H1 (cell line): ENCODE measurements at regions not wholly inside any gene's neighbourhood (a gene's known extent, or its start where the extent isn't known, plus 50 kb on each side); places are given as distances from the start of the nearest gene placed in this dataset.

Experiments used
- CTCF ChIA-PET: fragments of 300-600 bp; sonication (Branson Sonifier 250); formaldehyde crosslinking; loops from one replicate; lab custom pipeline; 2021; ENCODE audit not compliant: partially characterized antibody; lab: Charles Lee
- POLR2A ChIA-PET: fragments of 300-600 bp; sonication (Branson Sonifier 250); formaldehyde crosslinking; loops from one replicate; lab custom pipeline; 2021; ENCODE audit warnings: inconsistent platforms; ENCODE audit not compliant: partially characterized antibody; lab: Charles Lee
- DNase-seq, 2 experiments: peaks; one replicate each; pipeline versions ENCODE4 v3.0.0 to v3.0.0-alpha.2; 2010 to 2022; ENCODE audit warnings: low spot score in 2 of 2, low read depth in 1 of 2, mixed read lengths in 1 of 2
- FAIRE-seq: peaks from 2 replicates; lab custom pipeline; 2011; peaks lifted over from hg19 to GRCh38; lab: Jason Lieb, UNC
- H2AFZ ChIP-seq: 2 replicates; pipeline ENCODE4 v1.8.1; 2012; ENCODE audit warnings: low read length, inconsistent platforms
- H2AK5ac ChIP-seq: 2 replicates; pipeline ENCODE4 v1.6.1; 2013; ENCODE audit warnings: low read depth, low read length
- H2BK120ac ChIP-seq: replicated peaks from 2 replicates; pipeline ENCODE3; 2013; ENCODE audit warnings: low read depth, low read length, inconsistent platforms
- H2BK12ac ChIP-seq: 2 replicates; pipeline ENCODE4 v1.6.1; 2013; ENCODE audit warnings: low read depth, low read length
- H2BK15ac ChIP-seq: 2 replicates; pipeline ENCODE4 v1.6.1; 2013; ENCODE audit warnings: low read length
- H2BK20ac ChIP-seq: 2 replicates; pipeline ENCODE4 v1.6.1; 2013; ENCODE audit warnings: low read length
- H2BK5ac ChIP-seq: 2 replicates; pipeline ENCODE4 v1.6.1; 2013; ENCODE audit warnings: low read depth, low read length
- H3K14ac ChIP-seq: 2 replicates; pipeline ENCODE4 v1.6.1; 2013; ENCODE audit warnings: inconsistent platforms; ENCODE audit not compliant: insufficient read length
- H3K18ac ChIP-seq: 2 replicates; pipeline ENCODE4 v1.6.1; 2013; ENCODE audit warnings: low read length; ENCODE audit errors: extremely low read depth
- H3K23ac ChIP-seq: 2 replicates; pipeline ENCODE4 v1.6.1; 2013; ENCODE audit warnings: inconsistent platforms; ENCODE audit not compliant: insufficient read length
- H3K23me2 ChIP-seq: 2 replicates; pipeline ENCODE4 v1.6.1; 2013; ENCODE audit warnings: low read depth, low read length
- H3K27ac ChIP-seq: 2 replicates; pipeline ENCODE4 v1.6.1; 2011; ENCODE audit warnings: low read depth, low read length, inconsistent platforms
- H3K27me3 ChIP-seq, 4 experiments: replicated peaks in 1 of 4; 1 replicate in 1 of 4; 2 replicates in 3 of 4; pipeline versions ENCODE4 v1.6.1 to v1.8.1; 2011 to 2013; ENCODE audit warnings: low read length in 3 of 4, mild to moderate bottlenecking in 3 of 4, inconsistent platforms in 2 of 4, mixed read lengths in 2 of 4, moderate library complexity in 1 of 4; ENCODE audit not compliant: control insufficient read depth in 3 of 4, insufficient read depth in 3 of 4; ENCODE audit errors: extremely low read depth in 1 of 4
- H3K36me3 ChIP-seq, 4 experiments: 2 replicates each; pipeline versions ENCODE4 v1.6.1 to v1.8.1; 2011 to 2013; ENCODE audit warnings: mild to moderate bottlenecking in 4 of 4, low read length in 3 of 4, moderate library complexity in 2 of 4, control low read depth in 1 of 4, inconsistent platforms in 1 of 4; ENCODE audit not compliant: insufficient read depth in 4 of 4, control insufficient read depth in 2 of 4
- H3K4ac ChIP-seq: replicated peaks from 2 replicates; pipeline ENCODE3; 2013; ENCODE audit warnings: low read length, low read depth, mixed read lengths, inconsistent platforms; ENCODE audit not compliant: insufficient read length
- H3K4me1 ChIP-seq, 4 experiments: replicated peaks in 1 of 4; 1 replicate in 1 of 4; 2 replicates in 3 of 4; pipeline versions ENCODE4 v1.6.1 to v1.8.1; 2011 to 2013; ENCODE audit warnings: low read length in 3 of 4, inconsistent platforms in 2 of 4, mixed read lengths in 1 of 4; ENCODE audit not compliant: insufficient read depth in 4 of 4, control insufficient read depth in 3 of 4
- H3K4me2 ChIP-seq, 2 experiments: 2 replicates each; pipeline versions ENCODE4 v1.6.1 to v1.8.1; 2011 to 2013; ENCODE audit warnings: low read depth in 2 of 2, low read length in 2 of 2, control low read depth in 1 of 2, inconsistent platforms in 1 of 2, mild to moderate bottlenecking in 1 of 2; ENCODE audit not compliant: insufficient read depth in 1 of 2
- H3K4me3 ChIP-seq, 4 experiments: fragments of 200-600, 300-600 bp in 1 of 4; sonication (generic), shearing (Covaris generic), sonication (Bioruptor Twin) in 1 of 4; 2 replicates each; pipeline versions ENCODE4 v1.5.1 to v1.8.1; 2011 to 2016; ENCODE audit warnings: low read length in 4 of 4, low read depth in 3 of 4, control low read depth in 2 of 4, inconsistent platforms in 2 of 4, mild to moderate bottlenecking in 2 of 4, mixed read lengths in 1 of 4, moderate library complexity in 1 of 4; ENCODE audit not compliant: insufficient read depth in 2 of 4; ENCODE audit errors: extremely low read depth in 1 of 4
- H3K56ac ChIP-seq: replicated peaks from 2 replicates; pipeline ENCODE3; 2013; ENCODE audit warnings: low read depth, mild to moderate bottlenecking, mixed read lengths, low read length, inconsistent platforms; ENCODE audit not compliant: insufficient read length
- H3K79me1 ChIP-seq: 2 replicates; pipeline ENCODE4 v1.6.1; 2013; ENCODE audit warnings: low read depth, low read length, control low read depth
- H3K79me2 ChIP-seq, 2 experiments: 2 replicates each; pipeline versions ENCODE4 v1.6.1 to v1.8.1; 2012 to 2013; ENCODE audit warnings: low read length in 2 of 2, mild to moderate bottlenecking in 2 of 2, inconsistent platforms in 1 of 2; ENCODE audit not compliant: insufficient read depth in 2 of 2, control insufficient read depth in 1 of 2
- H3K9ac ChIP-seq, 4 experiments: replicated peaks in 1 of 4; 1 replicate in 1 of 4; 2 replicates in 3 of 4; pipeline versions ENCODE4 v1.6.1 to v1.8.1; 2011 to 2013; ENCODE audit warnings: low read depth in 3 of 4, low read length in 3 of 4, control low read depth in 2 of 4, mild to moderate bottlenecking in 2 of 4, moderate library complexity in 2 of 4, inconsistent platforms in 1 of 4; ENCODE audit errors: extremely low read depth in 1 of 4
- H3K9me3 ChIP-seq, 2 experiments: 2 replicates each; pipeline versions ENCODE4 v1.6.1 to v1.8.1; 2012 to 2013; ENCODE audit warnings: mild to moderate bottlenecking in 2 of 2, moderate library complexity in 2 of 2, control low read depth in 1 of 2, inconsistent platforms in 1 of 2, low read depth in 1 of 2, low read length in 1 of 2, mixed read lengths in 1 of 2; ENCODE audit not compliant: insufficient read depth in 2 of 2
- H4K20me1 ChIP-seq, 2 experiments: replicated peaks in 1 of 2; 2 replicates each; pipeline versions ENCODE3 to v1.8.1; 2011 to 2013; ENCODE audit warnings: inconsistent platforms in 2 of 2, low read length in 2 of 2, mild to moderate bottlenecking in 1 of 2; ENCODE audit not compliant: insufficient read depth in 2 of 2, control insufficient read depth in 1 of 2
- H4K5ac ChIP-seq: 2 replicates; pipeline ENCODE4 v1.6.1; 2013; ENCODE audit warnings: low read length, low read depth, mixed read lengths, inconsistent platforms; ENCODE audit not compliant: insufficient read length
- H4K8ac ChIP-seq: 2 replicates; pipeline ENCODE4 v1.8.0; 2013; ENCODE audit warnings: mild to moderate bottlenecking, moderate library complexity, low read length, inconsistent platforms; ENCODE audit not compliant: insufficient read depth; ENCODE audit errors: extremely low read depth
- H4K91ac ChIP-seq: replicated peaks from 2 replicates; pipeline ENCODE3; 2013; ENCODE audit warnings: low read length, mixed read lengths, inconsistent platforms; ENCODE audit not compliant: insufficient read length
- BACH1 ChIP-seq: IDR thresholded peaks from 2 replicates; pipeline ENCODE4 v1.6.1; 2012; ENCODE audit warnings: low read length, improper control_type of control experiment
- BCL11A ChIP-seq, 2 experiments: IDR thresholded peaks; one replicate each; pipeline ENCODE4 v1.6.1; 2011; ENCODE audit warnings: low read depth in 2 of 2, low read length in 2 of 2, mild to moderate bottlenecking in 2 of 2
- BRCA1 ChIP-seq: IDR thresholded peaks from 2 replicates; pipeline ENCODE4 v1.6.1; 2012; ENCODE audit warnings: low read depth, low read length, improper control_type of control experiment
- CREB1 ChIP-seq: IDR thresholded peaks from 2 replicates; pipeline ENCODE4 v1.6.1; 2012; ENCODE audit warnings: inconsistent platforms
- E2F6 ChIP-seq: IDR thresholded peaks from 2 replicates; pipeline ENCODE4 v1.6.1; 2012; ENCODE audit warnings: inconsistent platforms
- EP300 ChIP-seq, 2 experiments: IDR thresholded peaks; 1 replicate in 1 of 2; 2 replicates in 1 of 2; pipeline ENCODE4 v1.6.1; 2011 to 2012; ENCODE audit warnings: low read depth in 2 of 2, low read length in 2 of 2, mild to moderate bottlenecking in 2 of 2, borderline replicate concordance in 1 of 2, inconsistent platforms in 1 of 2, moderate library complexity in 1 of 2
- KDM5A ChIP-seq: fragments of 200-600 bp; IDR thresholded peaks from 2 replicates; pipeline ENCODE4 v1.7.1; 2012; ENCODE audit warnings: mild to moderate bottlenecking, low read length, inconsistent platforms, mixed read lengths
- POLR2AphosphoS5 ChIP-seq: IDR thresholded peaks from 2 replicates; pipeline ENCODE4 v1.6.1; 2011; ENCODE audit warnings: low read depth, low read length
- RAD21 ChIP-seq, 2 experiments: IDR thresholded peaks in 1 of 2; conservative IDR thresholded peaks in 1 of 2; 2 replicates each; pipeline ENCODE4 v1.6.1; 2011; ENCODE audit warnings: low read depth in 2 of 2, low read length in 2 of 2, improper control_type of control experiment in 1 of 2, inconsistent platforms in 1 of 2, mild to moderate bottlenecking in 1 of 2, moderate library complexity in 1 of 2
- RBBP5 ChIP-seq: IDR thresholded peaks from 2 replicates; pipeline ENCODE4 v1.7.1; 2012; ENCODE audit warnings: low read depth, mild to moderate bottlenecking, inconsistent platforms, low read length, moderate library complexity, borderline replicate concordance
- TAF1 ChIP-seq: IDR thresholded peaks from 2 replicates; pipeline ENCODE4 v1.6.1; 2011; ENCODE audit warnings: mild to moderate bottlenecking, low read depth, low read length
- TEAD4 ChIP-seq: IDR thresholded peaks from 2 replicates; pipeline ENCODE4 v1.6.1; 2012; ENCODE audit warnings: low read depth, low read length, inconsistent platforms, mixed read lengths
- WGBS, 2 experiments: shearing (Covaris generic) in 1 of 2; methylation state at CpG; one replicate each; pipeline versions ENCODE4 v1.1.6 to v1.1.7; 2013 to 2015; ENCODE audit warnings: low lambda C conversion rate in 2 of 2, mixed read lengths in 2 of 2, inconsistent platforms in 1 of 2, low coverage in 1 of 2, missing lambda C conversion rate in 1 of 2; ENCODE audit not compliant: insufficient replicate concordance in 2 of 2, insufficient coverage in 1 of 2, insufficient read length in 1 of 2; ENCODE audit errors: extremely low coverage in 1 of 2, missing lambda C conversion rate in 1 of 2; 5-methylcytosine and 5-hydroxymethylcytosine counted together

- Histone ChIP-seq H2AFZ (0 out of 2 replicates have a peak overlapping the region, but pooled peaks have one; percentile 58), H3K4me1 (0 out of 7 replicates have a peak, but pooled peaks cover 0 to 2% (median 0%) of the 10 kb centered on the region in 4 experiments), H4K20me1 (no peaks in the 10 kb centered on the region), H4K5ac (no peak overlapping the region), H3K4ac (no peak overlapping the region), H3K18ac (no peak overlapping the region), H2BK5ac (no peak overlapping the region), H3K23me2 (no peaks in the 10 kb centered on the region), H2BK20ac (no peak overlapping the region), H3K79me1 (no peaks in the 10 kb centered on the region), H3K56ac (no peak overlapping the region), H4K8ac (no peak overlapping the region; the same call in 1 of the 2 replicates), H3K27ac (no peak overlapping the region), H3K14ac (no peak overlapping the region), H2AK5ac (no peak overlapping the region), H2BK12ac (no peak overlapping the region), H2BK120ac (no peak overlapping the region), H3K79me2 (no peaks in the 10 kb centered on the region), H4K91ac (no peak overlapping the region), H3K36me3 (no peaks in the 10 kb centered on the region), H3K27me3 (no peaks in the 10 kb centered on the region), H3K9me3 (peaks cover 2 to 3% of the 10 kb centered on the region in 2 experiments; a peak in 1 of 4 replicates), H3K23ac (no peak overlapping the region), H3K9ac (no peak overlapping the region), H3K4me2 (no peak overlapping the region), H2BK15ac (no peak overlapping the region), H3K4me3 (no peak overlapping the region)
- TF ChIP-seq RBBP5 (no peak), BCL11A (IDR thresholded peaks at IDR 0.05; ENCODE audit: low read depth in 2 of 2, low read length in 2 of 2) (no peak), CREB1 (no peak), KDM5A (no peak), BRCA1 (no peak), BACH1 (no peak), TEAD4 (no peak), E2F6 (no peak), POLR2AphosphoS5 (no peak), TAF1 (no peak), RAD21 (IDR thresholded peaks at IDR 0.05 in 1 of 2, conservative IDR thresholded peaks at IDR 0.05 in 1 of 2; ENCODE audit: low read depth in 2 of 2, low read length in 2 of 2) (no peak), EP300 (IDR thresholded peaks at IDR 0.05; ENCODE audit: borderline replicate concordance in 1 of 2, low read depth in 2 of 2, low read length in 2 of 2) (no peak)
- 88% methylated on average over 3 of the region's 3 CpGs; no CpG with 5 or more reads in 1 of the 2 experiments for WGBS, 2 experiments
- POLR2A ChIA-PET: no interaction called here
- no peak for DNase-seq
- CTCF ChIA-PET: interaction anchor here (1.0 kb wide), 1 partner anchor 13 kb away, joined by 3 read pairs; no protein-coding TSS in a partner anchor
- FAIRE-seq: no peak
These were observed 848.7 kb upstream of the FOXG1 start for GRCh38 chr14:27917896-27918295.
